ENCODE measurements at regions not wholly inside any gene's neighbourhood (a gene's known extent, or its start where the extent isn't known, plus 50 kb on each side); places are given as distances from the start of the nearest gene placed in this dataset.

GRCh38 chr10:111865550-111865949 lies 318.0 kb downstream of the GPAM start:
- TF ChIP-seq CTCF (IDR thresholded peaks at IDR 0.05) = no peak
- H3K4me3 Mint-ChIP-seq = no peak overlapping the region
- no peak for DNase-seq
- H3K9me3 Mint-ChIP-seq = peaks cover 9% of the 10 kb centered on the region
- H3K36me3 Mint-ChIP-seq (ENCODE audit: low read depth) = no peaks in the 10 kb centered on the region
- H3K27me3 Mint-ChIP-seq (ENCODE audit: low read depth, poor library complexity) = no peaks in the 10 kb centered on the region
- H3K27ac Mint-ChIP-seq = no peak overlapping the region
- H3K4me1 Mint-ChIP-seq = peaks cover 17% of the 10 kb centered on the region

- no peak overlapping the region for H3K4me3 Mint-ChIP-seq
- H3K27ac Mint-ChIP-seq = no peak overlapping the region
- DNase-seq = no peak
- H3K36me3 Mint-ChIP-seq (ENCODE audit: low read depth) = no peaks in the 10 kb centered on the region
- no peak for TF ChIP-seq CTCF (IDR thresholded peaks at IDR 0.05)
- peaks cover 11% of the 10 kb centered on the region for H3K9me3 Mint-ChIP-seq
- peaks cover 3% of the 10 kb centered on the region for H3K27me3 Mint-ChIP-seq (ENCODE audit: low read depth, poor library complexity)
- H3K4me1 Mint-ChIP-seq = no peaks in the 10 kb centered on the region
Observed at GRCh38 chr10:111871458-111871857, 312.1 kb downstream of the GPAM start.

- H3K36me3 Mint-ChIP-seq (ENCODE audit: low read depth) = no peaks in the 10 kb centered on the region
- H3K4me1 Mint-ChIP-seq = no peaks in the 10 kb centered on the region
- H3K4me3 Mint-ChIP-seq = no peak overlapping the region
- peaks cover 3% of the 10 kb centered on the region for H3K27me3 Mint-ChIP-seq (ENCODE audit: low read depth, poor library complexity)
- H3K27ac Mint-ChIP-seq = no peak overlapping the region
- no peak for TF ChIP-seq CTCF (IDR thresholded peaks at IDR 0.05)
- no peak for DNase-seq
- H3K9me3 Mint-ChIP-seq = peaks cover 17% of the 10 kb centered on the region
Observed at GRCh38 chr10:111872591-111872990, 311.0 kb downstream of the GPAM start.

GRCh38 chr10:111873041-111873440 lies 310.5 kb downstream of the GPAM start:
- no peak for TF ChIP-seq CTCF (IDR thresholded peaks at IDR 0.05)
- Mint-ChIP-seq H3K9me3 (peaks cover 17% of the 10 kb centered on the region), H3K27ac (no peak overlapping the region), H3K27me3 (ENCODE audit: low read depth, poor library complexity) (peaks cover 3% of the 10 kb centered on the region), H3K36me3 (ENCODE audit: low read depth) (no peaks in the 10 kb centered on the region), H3K4me3 (no peak overlapping the region), H3K4me1 (no peaks in the 10 kb centered on the region)
- no peak for DNase-seq

- Mint-ChIP-seq H3K36me3 (ENCODE audit: low read depth) (no peaks in the 10 kb centered on the region), H3K27ac (no peak overlapping the region), H3K4me1 (no peaks in the 10 kb centered on the region), H3K9me3 (peaks cover 18% of the 10 kb centered on the region), H3K4me3 (no peak overlapping the region), H3K27me3 (ENCODE audit: low read depth, poor library complexity) (peaks cover 3% of the 10 kb centered on the region)
- no peak for DNase-seq
- no peak for TF ChIP-seq CTCF (IDR thresholded peaks at IDR 0.05)
Observed at GRCh38 chr10:111873621-111874135, 309.9 kb downstream of the GPAM start.

GRCh38 chr10:111874576-111874975 lies 309.0 kb downstream of the GPAM start:
- DNase-seq = no peak
- peaks cover 3% of the 10 kb centered on the region for H3K27me3 Mint-ChIP-seq (ENCODE audit: low read depth, poor library complexity)

More at GRCh38 chr10:111874576-111874975, 309.0 kb downstream of the GPAM start:
- Mint-ChIP-seq H3K27ac (no peak overlapping the region), H3K36me3 (ENCODE audit: low read depth) (no peaks in the 10 kb centered on the region), H3K4me3 (no peak overlapping the region), H3K9me3 (peaks cover 16% of the 10 kb centered on the region), H3K4me1 (no peaks in the 10 kb centered on the region)
- TF ChIP-seq CTCF (IDR thresholded peaks at IDR 0.05) = no peak
